ENCODE measurements at regions not wholly inside any gene's neighbourhood (a gene's known extent, or its start where the extent isn't known, plus 50 kb on each side); places are given as distances from the start of the nearest gene placed in this dataset.

GRCh38 chr14:42140831-42141279, 534.2 kb downstream of the LRFN5 start:
- Histone ChIP-seq H3K4me3 (ENCODE audit: low read depth, low read length) (no peak overlapping the region), H3K36me3 (ENCODE audit: control insufficient read depth, insufficient read depth, low read length) (no peaks in the 10 kb centered on the region), H3K27me3 (ENCODE audit: control insufficient read depth, insufficient read depth, low read length) (no peaks in the 10 kb centered on the region)
- FAIRE-seq (no peak), DNase-seq (ENCODE audit: low read depth) (peak; percentile 96)
- no peak for TF ChIP-seq CTCF (IDR thresholded peaks at IDR 0.05; ENCODE audit: insufficient read depth, low read length, severe bottlenecking)

- no peak for TF ChIP-seq CTCF (IDR thresholded peaks at IDR 0.05; ENCODE audit: insufficient read depth, low read length, severe bottlenecking)
- FAIRE-seq (no peak), DNase-seq (ENCODE audit: low read depth) (peak; percentile 27)
These were observed 533.3 kb downstream of the LRFN5 start for GRCh38 chr14:42140001-42140400.

GRCh38 chr14:42138406-42138805, 531.7 kb downstream of the LRFN5 start:
- Histone ChIP-seq H3K27me3 (ENCODE audit: control insufficient read depth, insufficient read depth, low read length) (no peaks in the 10 kb centered on the region), H3K4me3 (ENCODE audit: low read depth, low read length) (no peak overlapping the region), H3K36me3 (ENCODE audit: control insufficient read depth, insufficient read depth, low read length) (no peaks in the 10 kb centered on the region)
- no peak for FAIRE-seq
- DNase-seq (ENCODE audit: low read depth) = peak; percentile 23
- no peak for TF ChIP-seq CTCF (IDR thresholded peaks at IDR 0.05; ENCODE audit: insufficient read depth, low read length, severe bottlenecking)

More at GRCh38 chr14:42140001-42140400, 533.3 kb downstream of the LRFN5 start:
- Histone ChIP-seq H3K36me3 (ENCODE audit: control insufficient read depth, insufficient read depth, low read length) (no peaks in the 10 kb centered on the region), H3K27me3 (ENCODE audit: control insufficient read depth, insufficient read depth, low read length) (no peaks in the 10 kb centered on the region), H3K4me3 (ENCODE audit: low read depth, low read length) (no peak overlapping the region)

- no peak for TF ChIP-seq CTCF (IDR thresholded peaks at IDR 0.05; ENCODE audit: insufficient read depth, low read length, severe bottlenecking)
- DNase-seq (ENCODE audit: low read depth) = peak; percentile 72
- Histone ChIP-seq H3K36me3 (ENCODE audit: control insufficient read depth, insufficient read depth, low read length) (no peaks in the 10 kb centered on the region), H3K27me3 (ENCODE audit: control insufficient read depth, insufficient read depth, low read length) (no peaks in the 10 kb centered on the region), H3K4me3 (ENCODE audit: low read depth, low read length) (no peak overlapping the region)
- no peak for FAIRE-seq
These were observed 524.1 kb downstream of the LRFN5 start for GRCh38 chr14:42130815-42131214.

GRCh38 chr14:42123526-42123925, 516.9 kb downstream of the LRFN5 start:
- no peak for TF ChIP-seq CTCF (IDR thresholded peaks at IDR 0.05; ENCODE audit: insufficient read depth, low read length, severe bottlenecking)
- H3K4me3 ChIP-seq (ENCODE audit: low read depth, low read length) = no peak overlapping the region
- H3K27me3 ChIP-seq (ENCODE audit: control insufficient read depth, insufficient read depth, low read length) = no peaks in the 10 kb centered on the region
- no peak for DNase-seq (ENCODE audit: low read depth)
- FAIRE-seq = no peak
- H3K36me3 ChIP-seq (ENCODE audit: control insufficient read depth, insufficient read depth, low read length) = no peaks in the 10 kb centered on the region

- no peaks in the 10 kb centered on the region for H3K27me3 ChIP-seq (ENCODE audit: control insufficient read depth, insufficient read depth, low read length)
- no peaks in the 10 kb centered on the region for H3K36me3 ChIP-seq (ENCODE audit: control insufficient read depth, insufficient read depth, low read length)
- DNase-seq (ENCODE audit: low read depth) = no peak
- no peak for TF ChIP-seq CTCF (IDR thresholded peaks at IDR 0.05; ENCODE audit: insufficient read depth, low read length, severe bottlenecking)
- FAIRE-seq = no peak
- no peak overlapping the region for H3K4me3 ChIP-seq (ENCODE audit: low read depth, low read length)
These were observed 506.8 kb downstream of the LRFN5 start for GRCh38 chr14:42113358-42114069.
